IMR-90 (cell line): ENCODE measurements at regions not wholly inside any gene's neighbourhood (a gene's known extent, or its start where the extent isn't known, plus 50 kb on each side); places are given as distances from the start of the nearest gene placed in this dataset.

Experiments used
- ATAC-seq: fragments of 200-7000 bp; cut with Tn5 transposase; 2 replicates; pipeline ENCODE4 v1.9.1; 2020; ENCODE audit warnings: low read depth, mild to moderate bottlenecking, moderate library complexity
- BruUV-seq: library from RNA; stranded (reverse); fragments of 400-500 nt; replicated peaks from 2 replicates; lab custom pipeline; 2021; lab: Mats Ljungman, UMichigan
- CTCF ChIA-PET: fragments of 300-600 bp; formaldehyde crosslinking; extraction: SDS; loops from one replicate; lab custom pipeline; 2021; ENCODE audit warnings: antibody characterized with exemption; lab: Yijun Ruan, JAX
- POLR2A ChIA-PET: fragments of 300-600 bp; sonication (Branson Sonifier 250); formaldehyde crosslinking; loops from one replicate; lab custom pipeline; 2022; ENCODE audit warnings: antibody characterized with exemption; ENCODE audit not compliant: unreplicated experiment; lab: Charles Lee
- DNase-seq: peaks from one replicate; pipeline ENCODE4 v3.0.0; 2013
- H2AFZ ChIP-seq: replicated peaks from 2 replicates; pipeline ENCODE3; 2013; ENCODE audit warnings: low read length, mild to moderate bottlenecking; ENCODE audit not compliant: poor library complexity
- H2AK5ac ChIP-seq: 2 replicates; pipeline ENCODE4 v1.6.1; 2013; ENCODE audit warnings: low read depth, low read length, inconsistent platforms
- H2AK9ac ChIP-seq: replicated peaks from 2 replicates; pipeline ENCODE3; 2013; ENCODE audit warnings: mild to moderate bottlenecking, low read depth, low read length, moderate library complexity; ENCODE audit not compliant: poor library complexity
- H2BK120ac ChIP-seq: 2 replicates; pipeline ENCODE4 v1.6.1; 2013; ENCODE audit warnings: low read depth, low read length, inconsistent platforms
- H2BK15ac ChIP-seq: 3 replicates; pipeline ENCODE4 v1.6.1; 2013; ENCODE audit warnings: low read depth, low read length, inconsistent platforms
- H2BK20ac ChIP-seq: 2 replicates; pipeline ENCODE4 v1.6.1; 2013; ENCODE audit warnings: low read depth, mild to moderate bottlenecking, inconsistent platforms, low read length, moderate library complexity
- H2BK5ac ChIP-seq: 2 replicates; pipeline ENCODE4 v1.6.1; 2013; ENCODE audit warnings: mild to moderate bottlenecking, low read depth, low read length, inconsistent platforms; ENCODE audit not compliant: poor library complexity, severe bottlenecking
- H3K14ac ChIP-seq: replicated peaks from 2 replicates; pipeline ENCODE4 v1.6.1; 2013; ENCODE audit warnings: low read depth, low read length, inconsistent platforms
- H3K18ac ChIP-seq: 2 replicates; pipeline ENCODE4 v1.6.1; 2013; ENCODE audit warnings: low read depth, low read length, control low read depth
- H3K23ac ChIP-seq: 2 replicates; pipeline ENCODE4 v1.6.1; 2013; ENCODE audit warnings: low read depth, low read length, inconsistent platforms
- H3K27ac ChIP-seq: 2 replicates; pipeline ENCODE4 v1.5.1; 2013; ENCODE audit warnings: mild to moderate bottlenecking, control low read depth, low read length; ENCODE audit not compliant: insufficient read depth
- H3K27me3 ChIP-seq: 2 replicates; pipeline ENCODE4 v1.6.1; 2013; ENCODE audit warnings: low read length; ENCODE audit not compliant: control insufficient read depth, insufficient read depth
- H3K36me3 ChIP-seq: 2 replicates; pipeline ENCODE4 v1.6.1; 2013; ENCODE audit warnings: low read length, mixed read lengths; ENCODE audit not compliant: control insufficient read depth, insufficient read depth
- H3K4ac ChIP-seq: 2 replicates; pipeline ENCODE4 v1.6.1; 2013; ENCODE audit warnings: low read depth, low read length, inconsistent platforms
- H3K4me1 ChIP-seq: 2 replicates; pipeline ENCODE4 v1.6.1; 2013; ENCODE audit warnings: low read length, mixed read lengths; ENCODE audit not compliant: control insufficient read depth, insufficient read depth
- H3K4me2 ChIP-seq: 2 replicates; pipeline ENCODE4 v1.6.1; 2013; ENCODE audit warnings: low read depth, mild to moderate bottlenecking, control low read depth, low read length, moderate library complexity
- H3K4me3 ChIP-seq: 2 replicates; pipeline ENCODE4 v1.5.1; 2013; ENCODE audit warnings: low read depth, mild to moderate bottlenecking, control low read depth, low read length, moderate library complexity; ENCODE audit not compliant: insufficient read depth
- H3K56ac ChIP-seq: 2 replicates; pipeline ENCODE4 v1.6.1; 2013; ENCODE audit warnings: low read length, inconsistent platforms; ENCODE audit not compliant: insufficient read depth; ENCODE audit errors: extremely low read depth
- H3K79me1 ChIP-seq, 2 experiments: 2 replicates each; pipeline ENCODE4 v1.6.1; 2013; ENCODE audit warnings: low read length in 2 of 2, inconsistent platforms in 1 of 2, low read depth in 1 of 2
- H3K9ac ChIP-seq: 2 replicates; pipeline ENCODE4 v1.6.1; 2013; ENCODE audit warnings: low read depth, low read length, control low read depth
- H3K9me1 ChIP-seq: 2 replicates; pipeline ENCODE4 v1.6.1; 2013; ENCODE audit warnings: low read length, inconsistent platforms; ENCODE audit not compliant: insufficient read depth
- H3K9me3 ChIP-seq: 2 replicates; pipeline ENCODE4 v1.6.1; 2013; ENCODE audit warnings: low read length; ENCODE audit not compliant: control insufficient read depth, insufficient read depth
- H4K20me1 ChIP-seq: 2 replicates; pipeline ENCODE4 v1.6.1; 2013; ENCODE audit warnings: low read length, inconsistent platforms; ENCODE audit not compliant: insufficient read depth
- H4K5ac ChIP-seq: 2 replicates; pipeline ENCODE4 v1.6.1; 2013; ENCODE audit warnings: mild to moderate bottlenecking, low read depth, low read length, control low read depth
- H4K8ac ChIP-seq, 2 experiments: 2 replicates each; pipeline ENCODE4 v1.6.1; 2013; ENCODE audit warnings: low read depth in 2 of 2, low read length in 2 of 2, control low read depth in 1 of 2, inconsistent platforms in 1 of 2
- H4K91ac ChIP-seq: 2 replicates; pipeline ENCODE4 v1.6.1; 2013; ENCODE audit warnings: low read depth, low read length, inconsistent platforms; ENCODE audit not compliant: insufficient read depth
- RCOR1 ChIP-seq: IDR thresholded peaks from 2 replicates; pipeline ENCODE4 v1.6.1; 2012; ENCODE audit warnings: mild to moderate bottlenecking, low read length, improper control_type of control experiment; ENCODE audit not compliant: insufficient replicate concordance
- WGBS, 2 experiments: methylation state at CpG; one replicate each; pipeline versions ENCODE4 v1.1.5 to v1.1.7; 2013; ENCODE audit warnings: missing lambda C conversion rate in 2 of 2; ENCODE audit not compliant: insufficient read length in 1 of 2; ENCODE audit errors: extremely low coverage in 2 of 2; 5-methylcytosine and 5-hydroxymethylcytosine counted together
- dilution Hi-C: fragments of 300-500 bp; cut with HindIII; formaldehyde crosslinking; loops from one replicate; pipeline ENCODE4 v1.14.3; 2018; ENCODE audit warnings: low sequenced_read_pairs; ENCODE audit not compliant: unreplicated experiment
- in situ Hi-C: fragments of 300-500 bp; cut with MboI; formaldehyde crosslinking; loops from 3 replicates; pipeline ENCODE4 v1.14.3; 2019; ENCODE audit warnings: low sequenced_read_pairs, inconsistent platforms, mixed read lengths
- intact Hi-C: fragments of 100-400 bp; cut with micrococcal nuclease; formaldehyde crosslinking; loops from 2 replicates; pipeline ENCODE4 v1.10.0; 2022
- TF ChIP-seq, protein P1 (sequence below): fragments of 150-350 bp; IDR thresholded peaks from 2 replicates; pipeline ENCODE4 v1.6.1; 2016; ENCODE audit warnings: low read depth, mild to moderate bottlenecking, low read length, moderate library complexity, borderline replicate concordance
- TF ChIP-seq, protein P2 (sequence below): conservative IDR thresholded peaks from 2 replicates; pipeline ENCODE4 v1.5.1; 2012; ENCODE audit warnings: mild to moderate bottlenecking, low read depth, low read length, improper control_type of control experiment

DNA sequence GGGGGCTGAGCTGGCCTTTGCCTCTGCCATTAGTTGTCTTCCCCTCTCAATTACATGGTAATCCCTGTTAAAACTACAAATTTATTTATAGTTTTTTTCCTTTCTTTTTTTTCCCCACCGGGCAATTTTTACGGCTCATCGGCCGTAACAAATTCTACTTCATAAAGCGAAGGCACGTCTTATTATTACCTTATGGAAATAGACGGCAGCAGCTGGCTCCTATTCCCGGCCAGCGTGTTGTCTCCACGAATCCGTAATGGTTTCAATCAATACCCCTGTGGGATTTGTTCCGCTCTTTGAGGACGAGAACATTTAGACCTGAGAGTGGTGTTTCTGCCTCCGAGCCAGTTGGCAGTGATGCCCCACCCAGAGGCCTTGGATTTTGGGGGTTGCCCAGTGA lies 52.4 kb upstream of the IGSF21 start:
- Histone ChIP-seq H3K27ac (no peak overlapping the region), H3K9ac (no peak overlapping the region), H3K4ac (no peak overlapping the region), H3K9me3 (peaks cover 9% of the 10 kb centered on the region; the same call in 1 of the 2 replicates), H3K23ac (no peak overlapping the region), H3K18ac (no peak overlapping the region), H3K56ac (no peak overlapping the region), H3K4me2 (no peak overlapping the region), H4K8ac (no peak overlapping the region), H3K9me1 (no peaks in the 10 kb centered on the region), H3K4me1 (no peaks in the 10 kb centered on the region), H2BK15ac (no peak overlapping the region), H4K20me1 (no peaks in the 10 kb centered on the region), H2AK5ac (no peak overlapping the region), H3K79me1 (no peaks in the 10 kb centered on the region), H2BK5ac (no peak overlapping the region), H4K5ac (no peak overlapping the region), H2AFZ (no peak overlapping the region), H2BK20ac (no peak overlapping the region), H3K27me3 (no peaks in the 10 kb centered on the region), H2AK9ac (no peak overlapping the region), H3K36me3 (no peaks in the 10 kb centered on the region), H4K91ac (no peak overlapping the region), H3K4me3 (no peak overlapping the region), H3K14ac (no peak overlapping the region), H2BK120ac (no peak overlapping the region)
- BruUV-seq, result no TSS peak
- TF ChIP-seq RCOR1, result no peak
- TF ChIP-seq, protein P1, sequence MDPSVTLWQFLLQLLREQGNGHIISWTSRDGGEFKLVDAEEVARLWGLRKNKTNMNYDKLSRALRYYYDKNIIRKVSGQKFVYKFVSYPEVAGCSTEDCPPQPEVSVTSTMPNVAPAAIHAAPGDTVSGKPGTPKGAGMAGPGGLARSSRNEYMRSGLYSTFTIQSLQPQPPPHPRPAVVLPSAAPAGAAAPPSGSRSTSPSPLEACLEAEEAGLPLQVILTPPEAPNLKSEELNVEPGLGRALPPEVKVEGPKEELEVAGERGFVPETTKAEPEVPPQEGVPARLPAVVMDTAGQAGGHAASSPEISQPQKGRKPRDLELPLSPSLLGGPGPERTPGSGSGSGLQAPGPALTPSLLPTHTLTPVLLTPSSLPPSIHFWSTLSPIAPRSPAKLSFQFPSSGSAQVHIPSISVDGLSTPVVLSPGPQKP, result no peak
- TF ChIP-seq, protein P2, sequence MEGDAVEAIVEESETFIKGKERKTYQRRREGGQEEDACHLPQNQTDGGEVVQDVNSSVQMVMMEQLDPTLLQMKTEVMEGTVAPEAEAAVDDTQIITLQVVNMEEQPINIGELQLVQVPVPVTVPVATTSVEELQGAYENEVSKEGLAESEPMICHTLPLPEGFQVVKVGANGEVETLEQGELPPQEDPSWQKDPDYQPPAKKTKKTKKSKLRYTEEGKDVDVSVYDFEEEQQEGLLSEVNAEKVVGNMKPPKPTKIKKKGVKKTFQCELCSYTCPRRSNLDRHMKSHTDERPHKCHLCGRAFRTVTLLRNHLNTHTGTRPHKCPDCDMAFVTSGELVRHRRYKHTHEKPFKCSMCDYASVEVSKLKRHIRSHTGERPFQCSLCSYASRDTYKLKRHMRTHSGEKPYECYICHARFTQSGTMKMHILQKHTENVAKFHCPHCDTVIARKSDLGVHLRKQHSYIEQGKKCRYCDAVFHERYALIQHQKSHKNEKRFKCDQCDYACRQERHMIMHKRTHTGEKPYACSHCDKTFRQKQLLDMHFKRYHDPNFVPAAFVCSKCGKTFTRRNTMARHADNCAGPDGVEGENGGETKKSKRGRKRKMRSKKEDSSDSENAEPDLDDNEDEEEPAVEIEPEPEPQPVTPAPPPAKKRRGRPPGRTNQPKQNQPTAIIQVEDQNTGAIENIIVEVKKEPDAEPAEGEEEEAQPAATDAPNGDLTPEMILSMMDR, result no peak
- intact Hi-C loops (no loop called here), dilution Hi-C loops (no loop called here), in situ Hi-C loops (no loop called here)
- ATAC-seq, result no peak
- WGBS, 2 experiments, result 100% methylated on average over 1 of the region's 14 CpGs; no CpG with 5 or more reads in 1 of the 2 experiments
- ChIA-PET CTCF (no interaction called here), POLR2A (no interaction called here)
- DNase-seq, result no peak
